ENCODE measurements at regions not wholly inside any gene's neighbourhood (a gene's known extent, or its start where the extent isn't known, plus 50 kb on each side); places are given as distances from the start of the nearest gene placed in this dataset.
"Not testable (repeated sequence)": the region's sequence is repeated elsewhere in the genome, so short reads cannot be mapped to it uniquely, and the experiment has no call there.

DNA sequence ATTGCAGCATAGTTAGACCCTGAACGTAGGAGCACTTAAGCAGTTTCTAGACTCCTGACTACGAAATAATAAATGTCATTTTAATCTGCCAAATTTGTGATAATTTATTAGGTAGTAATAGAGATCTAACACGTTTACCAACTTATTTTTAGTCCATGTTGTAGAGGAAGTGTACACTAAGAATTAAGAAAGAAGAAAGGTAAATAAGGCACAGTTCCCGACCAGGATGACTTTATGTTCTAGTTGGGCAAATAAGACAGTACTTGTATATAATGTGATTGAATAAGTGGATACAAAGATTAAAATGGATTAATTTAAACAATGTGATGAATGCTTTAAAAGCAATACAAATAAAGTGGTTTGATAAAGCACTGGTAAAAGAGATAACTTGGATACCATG is 1306.2 kb upstream of the PCDH20 start:
- TF ChIP-seq, protein P1, sequence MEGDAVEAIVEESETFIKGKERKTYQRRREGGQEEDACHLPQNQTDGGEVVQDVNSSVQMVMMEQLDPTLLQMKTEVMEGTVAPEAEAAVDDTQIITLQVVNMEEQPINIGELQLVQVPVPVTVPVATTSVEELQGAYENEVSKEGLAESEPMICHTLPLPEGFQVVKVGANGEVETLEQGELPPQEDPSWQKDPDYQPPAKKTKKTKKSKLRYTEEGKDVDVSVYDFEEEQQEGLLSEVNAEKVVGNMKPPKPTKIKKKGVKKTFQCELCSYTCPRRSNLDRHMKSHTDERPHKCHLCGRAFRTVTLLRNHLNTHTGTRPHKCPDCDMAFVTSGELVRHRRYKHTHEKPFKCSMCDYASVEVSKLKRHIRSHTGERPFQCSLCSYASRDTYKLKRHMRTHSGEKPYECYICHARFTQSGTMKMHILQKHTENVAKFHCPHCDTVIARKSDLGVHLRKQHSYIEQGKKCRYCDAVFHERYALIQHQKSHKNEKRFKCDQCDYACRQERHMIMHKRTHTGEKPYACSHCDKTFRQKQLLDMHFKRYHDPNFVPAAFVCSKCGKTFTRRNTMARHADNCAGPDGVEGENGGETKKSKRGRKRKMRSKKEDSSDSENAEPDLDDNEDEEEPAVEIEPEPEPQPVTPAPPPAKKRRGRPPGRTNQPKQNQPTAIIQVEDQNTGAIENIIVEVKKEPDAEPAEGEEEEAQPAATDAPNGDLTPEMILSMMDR (IDR thresholded peaks at IDR 0.05; ENCODE audit: low read depth, low read length), result no peak
- POLR2A ChIA-PET, result no interaction called here

DNA sequence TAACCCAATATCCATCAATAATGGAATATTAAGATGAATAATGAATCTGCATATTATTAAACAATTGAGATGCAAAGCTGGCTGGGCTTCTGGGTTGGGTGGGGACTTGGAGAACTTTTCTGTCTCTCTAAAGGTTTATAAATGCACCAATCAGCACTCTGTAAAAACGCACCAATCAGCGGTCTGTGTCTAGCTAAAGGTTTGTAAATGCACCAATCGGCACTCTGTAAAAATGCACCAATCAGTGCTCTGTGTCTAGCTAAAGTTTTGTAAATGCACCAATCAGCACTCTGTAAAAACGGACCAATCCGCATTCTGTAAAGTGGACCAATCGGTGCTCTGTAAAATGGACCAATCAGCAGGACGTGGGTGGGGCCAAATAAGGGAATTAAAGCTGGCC is 1296.3 kb upstream of the PCDH20 start:
- CTCF ChIA-PET; DNase-seq (ENCODE audit: low read depth, low spot score); H3K4me3 ChIP-seq (ENCODE audit: low read depth, low read length); H3K9me3 ChIP-seq (ENCODE audit: control insufficient read depth, insufficient read depth, low read length); POLR2A ChIA-PET; H3K27ac ChIP-seq (ENCODE audit: low read depth, low read length); H3K27me3 ChIP-seq (ENCODE audit: control insufficient read depth, insufficient read depth, low read length): not testable (repeated sequence)

More for the DNA sequence above, 1306.2 kb upstream of the PCDH20 start:
- H3K9me3 ChIP-seq (ENCODE audit: control insufficient read depth, insufficient read depth, low read length), result no peaks in the 10 kb centered on the region
- CTCF ChIA-PET, result no interaction called here
- H3K27ac ChIP-seq (ENCODE audit: low read depth, low read length), result no peak overlapping the region
- H3K4me3 ChIP-seq (ENCODE audit: low read depth, low read length), result no peak overlapping the region
- no peaks in the 10 kb centered on the region for H3K27me3 ChIP-seq (ENCODE audit: control insufficient read depth, insufficient read depth, low read length)
- no peak for DNase-seq (ENCODE audit: low read depth, low spot score)

DNA sequence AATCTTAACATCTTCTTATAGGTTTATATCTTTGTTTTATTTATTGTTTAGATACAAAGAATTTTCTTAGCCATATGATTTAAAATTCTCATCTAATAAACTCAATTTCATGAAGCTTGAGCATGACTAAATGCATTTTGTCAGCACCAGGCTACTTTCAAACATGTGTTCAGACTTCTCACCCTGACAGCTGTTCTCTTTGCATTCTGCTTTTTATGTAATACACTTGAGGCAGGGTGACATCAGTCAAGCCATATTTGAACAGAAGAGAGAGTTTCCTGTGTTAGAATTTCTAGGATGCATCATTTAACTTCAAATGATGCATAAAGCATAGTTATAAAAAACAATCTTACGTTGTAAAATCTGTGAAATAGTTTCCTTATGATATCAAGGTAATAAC is 1295.1 kb upstream of the PCDH20 start:
- 0 out of 2 replicates have a peak, but pooled peaks cover 5% of the 10 kb centered on the region for H3K9me3 ChIP-seq (ENCODE audit: control insufficient read depth, insufficient read depth, low read length)
- no peak overlapping the region for H3K4me3 ChIP-seq (ENCODE audit: low read depth, low read length)
- H3K27me3 ChIP-seq (ENCODE audit: control insufficient read depth, insufficient read depth, low read length), result no peaks in the 10 kb centered on the region
- DNase-seq (ENCODE audit: low read depth, low spot score), result no peak
- ChIA-PET POLR2A (interaction anchor here (0.6 kb wide), 1 partner anchor 244 kb away, joined by 3 read pairs; no protein-coding TSS in a partner anchor), CTCF (no interaction called here)
- no peak overlapping the region for H3K27ac ChIP-seq (ENCODE audit: low read depth, low read length)
- TF ChIP-seq, protein P1 (IDR thresholded peaks at IDR 0.05; ENCODE audit: low read depth, low read length), result no peak

GRCh38 chr13:62706048-62706447 is 1290.4 kb upstream of the PCDH20 start:
- DNase-seq (ENCODE audit: low read depth, low spot score), result no peak
- H3K27ac ChIP-seq (ENCODE audit: low read depth, low read length), result no peak overlapping the region
- TF ChIP-seq, protein P1 (IDR thresholded peaks at IDR 0.05; ENCODE audit: low read depth, low read length), result no peak
- H3K4me3 ChIP-seq (ENCODE audit: low read depth, low read length), result no peak overlapping the region
- no peaks in the 10 kb centered on the region for H3K27me3 ChIP-seq (ENCODE audit: control insufficient read depth, insufficient read depth, low read length)
- ChIA-PET CTCF (no interaction called here), POLR2A (no interaction called here)
- no peaks in the 10 kb centered on the region for H3K9me3 ChIP-seq (ENCODE audit: control insufficient read depth, insufficient read depth, low read length)

- H3K4me3 ChIP-seq (ENCODE audit: low read depth, low read length), result no peak overlapping the region
- TF ChIP-seq, protein P1 (IDR thresholded peaks at IDR 0.05; ENCODE audit: low read depth, low read length), result no peak
- H3K27ac ChIP-seq (ENCODE audit: low read depth, low read length), result no peak overlapping the region
- no peak for DNase-seq (ENCODE audit: low read depth, low spot score)
- H3K9me3 ChIP-seq (ENCODE audit: control insufficient read depth, insufficient read depth, low read length), result no peaks in the 10 kb centered on the region
- no peaks in the 10 kb centered on the region for H3K27me3 ChIP-seq (ENCODE audit: control insufficient read depth, insufficient read depth, low read length)
- POLR2A ChIA-PET, result no interaction called here
- CTCF ChIA-PET, result no interaction called here
Observed at GRCh38 chr13:62704875-62705274, 1289.2 kb upstream of the PCDH20 start.

GRCh38 chr13:62702502-62702901 is 1286.9 kb upstream of the PCDH20 start:
- H3K27ac ChIP-seq (ENCODE audit: low read depth, low read length), result no peak overlapping the region

More at GRCh38 chr13:62702502-62702901, 1286.9 kb upstream of the PCDH20 start:
- Histone ChIP-seq H3K9me3 (ENCODE audit: control insufficient read depth, insufficient read depth, low read length) (no peaks in the 10 kb centered on the region), H3K27me3 (ENCODE audit: control insufficient read depth, insufficient read depth, low read length) (no peaks in the 10 kb centered on the region), H3K4me3 (ENCODE audit: low read depth, low read length) (no peak overlapping the region)
- POLR2A ChIA-PET, result no interaction called here
- no peak for DNase-seq (ENCODE audit: low read depth, low spot score)
- CTCF ChIA-PET, result interaction anchor here (0.6 kb wide), 1 partner anchor 71 kb away, joined by 3 read pairs; no protein-coding TSS in a partner anchor
- TF ChIP-seq, protein P1 (IDR thresholded peaks at IDR 0.05; ENCODE audit: low read depth, low read length), result no peak

All from AG04450 (cell line).